ENCODE measurements at regions not wholly inside any gene's neighbourhood (a gene's known extent, or its start where the extent isn't known, plus 50 kb on each side); places are given as distances from the start of the nearest gene placed in this dataset.

DNA sequence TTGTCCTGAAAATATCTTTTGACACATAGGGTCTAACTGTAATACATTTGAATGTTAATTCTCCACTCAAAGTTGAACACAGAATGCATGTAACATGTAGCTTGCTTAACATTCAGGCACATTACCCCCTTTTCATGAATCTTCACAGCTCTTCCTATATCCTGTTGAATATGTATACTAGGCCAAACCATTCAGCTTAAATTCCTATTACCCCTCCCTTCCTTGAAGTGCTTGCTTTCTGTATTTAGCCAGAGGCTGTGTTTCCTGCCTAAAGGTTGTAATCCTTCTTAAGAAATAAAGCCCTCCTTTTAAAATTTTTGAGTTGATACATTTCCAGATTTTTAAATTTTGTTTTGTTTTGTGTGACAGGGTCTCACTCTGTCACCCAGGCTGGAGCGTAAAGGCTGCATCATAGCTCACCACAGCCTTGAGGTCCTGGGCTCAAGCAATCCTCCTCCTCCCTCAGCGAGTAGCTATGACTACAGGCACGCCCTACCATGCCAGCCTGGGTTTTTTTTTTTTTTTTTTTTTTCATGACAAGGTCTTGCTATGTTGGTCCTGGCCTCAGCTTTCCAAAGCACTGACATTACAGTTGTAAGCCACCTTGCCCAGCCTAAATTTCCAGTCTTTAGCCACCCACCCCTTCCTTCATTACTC, 357.6 kb downstream of the DSC3 start:
- no peaks in the 10 kb centered on the region for H3K4me1 Mint-ChIP-seq
- DNase-seq, result no peak
- Histone ChIP-seq H3K27ac (ENCODE audit: low read length in 2 of 2) (no peak overlapping the region), H3K4me3 (ENCODE audit: control extremely low read depth in 1 of 5, extremely low read depth in 1 of 5, insufficient read depth in 1 of 5, low read depth in 2 of 5, low read length in 4 of 5) (no peak overlapping the region), H3K4me2 (replicated peaks; ENCODE audit: low read depth, low read length, poor library complexity, severe bottlenecking) (no peak overlapping the region), H3K27me3 (replicated peaks in 1 of 4; ENCODE audit: control extremely low read depth in 1 of 4, control insufficient read depth in 3 of 4, insufficient read depth in 4 of 4, low read length in 3 of 4) (no peaks in the 10 kb centered on the region), H4K20me1 (ENCODE audit: control insufficient read depth, insufficient read depth, low read length, poor library complexity, severe bottlenecking) (no peaks in the 10 kb centered on the region), H3K9ac (ENCODE audit: low read length) (no peak overlapping the region), H3K36me3 (replicated peaks in 1 of 2; ENCODE audit: control extremely low read depth in 1 of 2, control insufficient read depth in 1 of 2, extremely low read depth in 1 of 2, insufficient read depth in 2 of 2, low read length in 1 of 2) (no peaks in the 10 kb centered on the region), H2AFZ (ENCODE audit: insufficient read depth, low read depth, low read length, poor library complexity, severe bottlenecking) (no peak overlapping the region), H3K9me3 (ENCODE audit: control extremely low read depth in 1 of 3, control insufficient read depth in 2 of 3, insufficient read depth in 1 of 3, low read length in 2 of 3) (no peaks in the 10 kb centered on the region), H3K4me1 (ENCODE audit: control insufficient read depth in 2 of 2, insufficient read depth in 2 of 2, low read length in 2 of 2) (no peaks in the 10 kb centered on the region), H3K79me2 (ENCODE audit: control insufficient read depth, insufficient read depth, low read length) (no peaks in the 10 kb centered on the region)
- TF ChIP-seq, protein P1, sequence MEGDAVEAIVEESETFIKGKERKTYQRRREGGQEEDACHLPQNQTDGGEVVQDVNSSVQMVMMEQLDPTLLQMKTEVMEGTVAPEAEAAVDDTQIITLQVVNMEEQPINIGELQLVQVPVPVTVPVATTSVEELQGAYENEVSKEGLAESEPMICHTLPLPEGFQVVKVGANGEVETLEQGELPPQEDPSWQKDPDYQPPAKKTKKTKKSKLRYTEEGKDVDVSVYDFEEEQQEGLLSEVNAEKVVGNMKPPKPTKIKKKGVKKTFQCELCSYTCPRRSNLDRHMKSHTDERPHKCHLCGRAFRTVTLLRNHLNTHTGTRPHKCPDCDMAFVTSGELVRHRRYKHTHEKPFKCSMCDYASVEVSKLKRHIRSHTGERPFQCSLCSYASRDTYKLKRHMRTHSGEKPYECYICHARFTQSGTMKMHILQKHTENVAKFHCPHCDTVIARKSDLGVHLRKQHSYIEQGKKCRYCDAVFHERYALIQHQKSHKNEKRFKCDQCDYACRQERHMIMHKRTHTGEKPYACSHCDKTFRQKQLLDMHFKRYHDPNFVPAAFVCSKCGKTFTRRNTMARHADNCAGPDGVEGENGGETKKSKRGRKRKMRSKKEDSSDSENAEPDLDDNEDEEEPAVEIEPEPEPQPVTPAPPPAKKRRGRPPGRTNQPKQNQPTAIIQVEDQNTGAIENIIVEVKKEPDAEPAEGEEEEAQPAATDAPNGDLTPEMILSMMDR (IDR thresholded peaks at IDR 0.05), result no peak
- TF ChIP-seq EZH2 (IDR thresholded peaks at IDR 0.05; ENCODE audit: borderline replicate concordance, insufficient read depth, low read depth, low read length, poor library complexity, severe bottlenecking), result no peak
- ChIA-PET POLR2A (no interaction called here), CTCF (no interaction called here)
- H3K27ac Mint-ChIP-seq, result no peak overlapping the region
- intact Hi-C loops (cut with micrococcal nuclease), result no loop called here
- no peak overlapping the region for H3K4me3 Mint-ChIP-seq
- H3K9me3 Mint-ChIP-seq (ENCODE audit: insufficient read depth), result peaks cover 6% of the 10 kb centered on the region
- H3K27me3 Mint-ChIP-seq, result no peaks in the 10 kb centered on the region
- no peak for ATAC-seq (ENCODE audit: low read depth)
- WGBS (ENCODE audit: insufficient coverage), result 60% methylated on average over 3 of the region's 3 CpGs

DNA sequence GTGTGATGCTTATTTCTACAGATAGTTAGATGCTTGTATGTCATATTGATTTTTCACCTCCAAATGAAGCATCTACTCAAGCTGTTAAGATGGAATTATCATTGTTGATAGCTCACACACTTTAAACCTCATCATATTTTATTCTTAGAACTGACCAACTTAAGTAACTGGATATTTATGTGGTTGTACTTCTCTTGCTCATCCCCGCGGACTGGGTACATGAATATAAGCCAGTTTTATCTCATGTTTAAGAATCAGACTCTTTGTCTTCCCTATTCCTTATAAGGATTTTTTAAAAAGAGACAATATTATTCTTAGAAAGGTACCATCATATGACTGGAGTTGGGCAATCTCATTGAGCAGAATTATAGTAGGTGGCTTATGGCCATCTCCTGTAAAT, 358.7 kb downstream of the DSC3 start:
- DNase-seq, result no peak
- Histone ChIP-seq H3K4me3 (ENCODE audit: control extremely low read depth in 1 of 5, extremely low read depth in 1 of 5, insufficient read depth in 1 of 5, low read depth in 2 of 5, low read length in 4 of 5) (no peak overlapping the region), H3K9ac (ENCODE audit: low read length) (no peak overlapping the region), H3K79me2 (ENCODE audit: control insufficient read depth, insufficient read depth, low read length) (no peaks in the 10 kb centered on the region), H3K9me3 (ENCODE audit: control extremely low read depth in 1 of 3, control insufficient read depth in 2 of 3, insufficient read depth in 1 of 3, low read length in 2 of 3) (no peaks in the 10 kb centered on the region), H3K27me3 (replicated peaks in 1 of 4; ENCODE audit: control extremely low read depth in 1 of 4, control insufficient read depth in 3 of 4, insufficient read depth in 4 of 4, low read length in 3 of 4) (no peaks in the 10 kb centered on the region), H3K27ac (ENCODE audit: low read length in 2 of 2) (no peak overlapping the region), H3K4me2 (replicated peaks; ENCODE audit: low read depth, low read length, poor library complexity, severe bottlenecking) (no peak overlapping the region), H3K36me3 (replicated peaks in 1 of 2; ENCODE audit: control extremely low read depth in 1 of 2, control insufficient read depth in 1 of 2, extremely low read depth in 1 of 2, insufficient read depth in 2 of 2, low read length in 1 of 2) (no peaks in the 10 kb centered on the region), H4K20me1 (ENCODE audit: control insufficient read depth, insufficient read depth, low read length, poor library complexity, severe bottlenecking) (no peaks in the 10 kb centered on the region), H2AFZ (ENCODE audit: insufficient read depth, low read depth, low read length, poor library complexity, severe bottlenecking) (no peak overlapping the region), H3K4me1 (ENCODE audit: control insufficient read depth in 2 of 2, insufficient read depth in 2 of 2, low read length in 2 of 2) (no peaks in the 10 kb centered on the region)
- Mint-ChIP-seq H3K27me3 (no peaks in the 10 kb centered on the region), H3K4me1 (no peaks in the 10 kb centered on the region), H3K9me3 (ENCODE audit: insufficient read depth) (peaks cover 4% of the 10 kb centered on the region), H3K27ac (no peak overlapping the region), H3K4me3 (no peak overlapping the region)
- no peak for TF ChIP-seq EZH2 (IDR thresholded peaks at IDR 0.05; ENCODE audit: borderline replicate concordance, insufficient read depth, low read depth, low read length, poor library complexity, severe bottlenecking)
- TF ChIP-seq, protein P1 (IDR thresholded peaks at IDR 0.05), result no peak
- intact Hi-C loops (cut with micrococcal nuclease), result no loop called here
- no CpG with 5 or more reads among the region's 2 CpGs for WGBS (ENCODE audit: insufficient coverage)
- no peak for ATAC-seq (ENCODE audit: low read depth)
- CTCF ChIA-PET, result no interaction called here
- POLR2A ChIA-PET, result no interaction called here

All from B cell (primary cell).